HG03432 (cell line): ENCODE measurements at regions not wholly inside any gene's neighbourhood (a gene's known extent, or its start where the extent isn't known, plus 50 kb on each side); places are given as distances from the start of the nearest gene placed in this dataset.
"Not testable (repeated sequence)": the region's sequence is repeated elsewhere in the genome, so short reads cannot be mapped to it uniquely, and the experiment has no call there.

ENCODE experiments used
- ATAC-seq: cut with Tn5 transposase; IDR thresholded peaks from one replicate; pipeline ENCODE4 v1.9.1; 2021; ENCODE audit warnings: mild to moderate bottlenecking, moderate library complexity; ENCODE audit not compliant: unreplicated experiment

DNA sequence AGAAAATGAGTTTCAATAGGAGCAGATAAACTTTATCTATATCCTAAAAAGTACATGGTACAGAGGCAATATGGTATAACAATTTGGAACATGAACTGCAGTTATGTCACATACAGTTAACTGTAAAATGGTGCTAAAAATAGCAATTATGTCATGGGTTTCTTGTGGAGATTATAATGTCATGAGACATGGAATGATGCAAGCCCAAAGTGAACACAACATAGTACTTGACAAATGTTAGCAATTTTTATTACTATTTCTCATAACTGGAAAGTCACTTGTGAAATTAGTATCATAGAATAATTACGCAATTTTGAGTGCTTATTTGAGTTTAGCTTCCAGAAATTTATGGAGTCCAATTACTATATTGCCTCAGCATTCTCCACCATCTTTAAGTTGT is 1263.4 kb downstream of the DSC3 start:
- ATAC-seq: no peak

DNA sequence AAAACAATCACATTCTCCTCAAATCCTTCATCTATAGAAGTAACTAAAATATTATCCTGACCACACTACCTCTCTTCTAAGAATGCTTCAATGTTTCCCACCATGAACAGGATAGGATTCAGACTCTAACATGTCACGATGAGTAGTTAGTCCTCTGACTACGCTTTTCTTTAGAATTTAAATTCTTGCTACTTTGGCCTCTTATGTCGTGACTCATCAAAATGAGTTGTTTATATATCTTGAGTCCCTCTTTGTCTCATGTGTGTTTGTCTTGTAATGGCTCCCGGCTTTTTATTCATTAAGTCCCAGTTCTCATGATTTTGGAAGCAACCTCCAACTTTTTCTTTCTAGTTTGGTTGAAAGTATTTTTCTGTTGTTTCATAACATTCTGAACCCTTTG is 1289.2 kb downstream of the DSC3 start:
- ATAC-seq: no peak

DNA sequence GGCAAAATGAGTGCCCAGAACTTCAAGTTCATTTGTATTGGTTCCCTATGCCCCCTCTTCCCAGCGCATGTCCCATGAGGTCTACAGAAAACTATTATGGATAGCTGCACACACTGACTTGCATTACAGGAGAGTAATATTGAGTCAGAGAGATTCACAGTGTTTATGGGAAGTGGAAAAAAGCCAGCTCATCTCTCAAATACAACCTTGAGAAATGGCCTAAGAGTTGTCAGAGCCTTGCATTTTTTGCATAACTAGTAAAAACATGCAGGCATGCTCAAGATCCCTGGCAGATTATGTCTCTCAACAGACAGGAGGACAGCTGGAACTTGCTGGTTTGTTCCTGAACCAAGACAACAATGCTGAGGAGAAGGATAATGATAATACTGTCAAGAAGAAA is 1292.8 kb downstream of the DSC3 start:
- no peak for ATAC-seq

DNA sequence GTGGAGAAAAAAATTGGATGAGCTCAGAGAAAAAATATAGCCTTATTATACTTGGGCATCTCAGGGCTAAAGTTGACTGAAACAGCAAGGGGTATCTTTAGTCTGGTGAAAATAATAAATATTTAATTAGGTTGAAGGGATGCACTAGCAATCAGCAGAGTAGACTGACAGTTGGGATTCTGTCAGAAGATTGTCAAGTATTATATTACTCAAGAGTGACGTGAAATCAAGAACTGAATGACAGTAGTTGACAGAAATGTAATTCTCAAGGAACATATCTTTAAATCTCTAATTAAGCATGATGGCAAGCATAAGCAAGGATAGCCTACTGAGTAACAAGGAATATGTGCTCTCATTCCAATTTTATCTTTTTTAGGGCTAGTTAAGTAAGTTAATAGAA is 1301.1 kb downstream of the DSC3 start:
- ATAC-seq: no peak

DNA sequence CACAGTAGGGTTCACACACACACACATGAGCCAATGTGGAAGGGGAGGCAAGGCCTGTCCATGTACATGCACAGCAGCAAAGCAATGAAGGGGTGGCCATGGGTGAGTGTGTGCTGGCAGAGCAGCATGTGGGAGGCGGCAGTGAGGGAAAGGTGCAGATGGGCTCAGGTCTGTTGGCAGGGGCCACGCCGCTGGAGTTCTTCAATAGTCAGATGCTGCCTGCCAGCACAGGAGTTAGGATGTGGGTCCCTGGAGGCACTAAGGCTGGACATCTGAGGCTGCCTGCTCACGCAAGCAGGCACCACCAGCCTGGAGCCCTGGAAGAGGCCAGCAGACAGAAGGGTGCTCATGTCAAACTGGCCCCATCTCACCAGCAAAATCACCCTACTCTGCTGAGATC is 1304.9 kb downstream of the DSC3 start:
- no peak for ATAC-seq

DNA sequence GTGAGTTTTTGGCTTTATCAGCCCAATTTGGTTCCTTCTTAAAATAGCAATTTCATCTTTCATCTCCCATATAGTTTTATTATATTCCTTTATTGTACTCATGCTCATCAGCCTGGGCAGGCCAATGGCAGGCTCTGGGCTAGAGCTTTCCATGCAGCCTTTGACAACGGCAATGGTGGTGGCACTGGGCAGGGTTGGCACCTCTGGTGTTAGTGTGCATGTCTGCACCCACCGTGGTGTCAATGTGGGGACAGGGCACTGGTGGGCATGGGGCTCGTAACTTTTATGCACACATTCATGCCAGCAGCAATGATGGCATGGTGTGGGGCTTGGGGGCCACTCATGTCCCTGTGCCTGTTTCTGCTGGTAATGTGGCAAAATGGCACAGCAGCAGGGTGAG is 1305.4 kb downstream of the DSC3 start:
- ATAC-seq: no peak

DNA sequence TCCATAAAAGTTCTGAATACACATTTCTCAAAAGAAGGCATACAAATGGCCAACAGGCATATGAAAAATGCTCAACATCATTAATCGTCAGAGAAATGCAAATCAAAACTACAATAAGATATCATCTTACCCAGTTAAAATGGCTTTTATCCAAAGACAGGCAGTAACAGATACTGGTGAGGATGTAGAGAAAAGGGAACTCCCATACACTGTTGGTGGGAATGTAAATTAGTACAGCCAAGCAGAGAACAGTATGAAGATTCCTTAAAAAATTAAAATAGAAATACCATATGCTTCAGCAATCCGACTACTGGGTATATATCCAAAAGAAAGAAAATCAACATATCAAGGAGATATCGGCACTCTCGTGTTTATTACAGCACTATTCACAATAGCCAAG is 1312.5 kb downstream of the DSC3 start:
- ATAC-seq: no peak

DNA sequence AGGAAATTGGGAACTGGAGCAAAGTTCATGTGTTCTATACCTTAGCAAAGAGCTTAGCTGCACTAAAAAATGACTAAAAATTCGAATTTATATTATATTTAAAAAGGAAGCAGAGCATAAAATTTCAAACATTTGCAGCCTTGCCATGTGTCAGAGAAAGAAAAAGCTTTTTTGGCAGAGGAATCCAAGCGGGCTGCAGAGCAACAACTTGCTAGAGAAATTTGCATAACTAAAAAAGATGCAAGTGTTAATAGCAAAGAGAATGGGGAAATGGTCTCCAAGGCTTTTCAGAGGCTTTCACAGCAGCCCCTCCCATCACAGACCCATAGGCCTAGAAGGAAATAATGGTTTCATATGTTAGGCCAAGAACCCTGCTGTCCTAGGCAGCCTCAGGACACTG is 1315.9 kb downstream of the DSC3 start:
- no peak for ATAC-seq

DNA sequence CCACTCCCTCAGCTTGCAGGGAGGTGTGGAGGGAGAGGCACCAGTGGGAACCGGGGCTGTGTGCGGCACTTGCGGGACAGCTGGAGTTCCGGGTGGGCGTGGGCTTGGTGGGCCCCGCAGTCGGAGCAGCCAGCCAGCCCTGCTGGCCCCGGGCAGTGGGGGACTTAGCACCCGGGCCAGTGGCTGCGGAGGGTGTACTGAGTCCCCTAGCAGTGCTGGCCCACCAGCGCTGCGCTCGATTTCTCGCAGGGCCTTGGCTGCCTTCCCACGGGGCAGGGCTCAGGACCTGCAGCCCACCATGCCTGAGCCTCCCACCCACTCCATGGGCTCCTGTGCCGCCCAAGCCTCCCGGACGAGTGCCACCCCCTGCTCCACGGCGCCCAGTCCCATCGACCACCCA is 1319.1 kb downstream of the DSC3 start:
- not testable (repeated sequence) for ATAC-seq

DNA sequence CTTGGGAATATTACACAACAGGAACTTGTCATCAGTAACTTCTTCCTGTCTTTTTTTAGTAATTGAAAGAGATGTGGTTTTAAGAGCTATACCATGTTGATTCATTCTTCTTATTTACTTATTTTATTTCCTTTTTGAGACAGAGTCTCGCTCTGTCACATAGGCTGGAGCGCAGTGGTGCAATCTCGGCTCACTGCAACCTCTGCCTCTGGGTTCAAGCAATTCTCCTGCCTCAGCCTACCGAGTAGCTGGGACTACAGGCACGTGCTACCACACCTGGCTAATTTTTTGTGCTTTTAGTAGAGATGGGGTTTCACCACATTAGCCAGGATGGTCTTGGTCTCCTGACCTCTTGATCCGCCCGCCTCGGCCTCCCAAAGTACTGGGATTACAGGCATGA is 1326.6 kb downstream of the DSC3 start:
- ATAC-seq: not testable (repeated sequence)

DNA sequence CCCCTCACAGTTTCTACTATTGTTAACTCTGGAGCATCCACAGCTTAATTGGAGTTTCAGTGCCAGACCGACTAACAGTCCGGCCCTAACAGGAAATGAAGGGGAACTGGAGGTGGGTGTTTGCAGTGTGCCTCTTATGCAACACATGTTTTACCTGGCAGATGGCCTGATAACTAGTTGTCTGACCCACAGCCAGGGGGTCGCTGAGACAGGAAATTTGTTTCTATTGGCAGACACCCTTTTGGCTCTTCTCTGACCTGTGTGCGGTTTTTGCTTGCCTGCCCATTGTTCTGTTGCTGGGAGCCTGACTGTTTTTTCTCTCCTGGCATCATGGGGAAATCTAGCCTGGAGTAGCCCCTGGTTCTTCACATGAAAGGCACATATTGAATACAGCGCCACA is 1329.8 kb downstream of the DSC3 start:
- ATAC-seq: no peak

DNA sequence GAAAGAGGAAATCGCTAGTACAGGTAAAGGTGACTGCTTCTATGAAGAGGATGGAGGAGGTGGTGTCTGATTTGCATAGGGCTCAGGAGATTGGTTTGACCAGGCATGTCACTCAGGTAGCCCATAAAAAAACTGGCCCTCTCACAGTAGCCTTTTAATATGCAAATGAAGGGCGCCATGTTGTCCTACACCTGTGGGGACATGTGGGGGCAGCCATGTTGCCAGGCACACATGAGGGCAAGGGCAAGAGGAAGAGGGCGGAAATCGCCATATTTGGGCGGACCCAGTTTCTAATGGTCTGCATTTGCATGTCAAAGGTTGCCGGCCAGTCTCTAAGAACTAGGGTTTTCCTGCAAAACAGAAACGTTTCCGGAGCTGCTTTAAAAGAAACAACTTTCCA is 1330.6 kb downstream of the DSC3 start:
- no peak for ATAC-seq

DNA sequence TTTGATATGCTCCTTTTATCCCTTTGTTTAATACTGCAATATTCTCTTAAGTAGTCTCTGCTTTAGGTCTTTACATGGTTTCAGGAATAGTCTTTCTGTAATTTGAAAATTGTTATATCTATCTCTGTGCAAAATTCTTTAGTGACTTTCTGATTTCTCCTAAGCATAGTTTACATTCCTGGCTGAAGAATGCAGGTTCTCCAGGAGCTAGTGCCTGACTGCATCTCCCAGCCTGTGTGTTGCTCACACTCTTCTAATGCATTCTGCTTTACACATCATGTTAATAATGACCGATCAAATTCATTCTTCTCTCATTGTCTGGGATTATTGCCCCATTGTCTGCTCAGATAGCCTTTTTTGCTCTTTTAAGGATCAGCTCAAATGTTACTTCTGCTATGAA is 1349.2 kb downstream of the DSC3 start:
- no peak for ATAC-seq

DNA sequence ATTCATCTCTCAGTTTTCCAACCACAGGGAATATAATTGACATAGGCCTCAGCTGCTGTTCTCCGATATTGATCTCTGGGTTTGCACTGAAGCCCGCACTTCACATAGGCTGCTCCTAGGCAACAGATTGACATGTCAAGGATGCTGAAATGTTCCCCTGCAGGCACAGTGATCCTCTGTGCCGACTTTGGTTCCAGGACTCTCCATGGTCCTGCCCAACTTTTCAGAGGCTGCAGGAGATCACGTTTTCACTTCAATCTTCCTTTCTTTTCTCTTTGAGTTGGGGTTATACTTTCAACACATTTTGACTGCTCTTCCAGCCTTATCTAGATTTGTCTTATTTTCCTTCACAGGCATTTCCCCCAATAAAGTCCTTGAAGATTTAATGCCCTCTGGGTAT is 1361.0 kb downstream of the DSC3 start:
- no peak for ATAC-seq

DNA sequence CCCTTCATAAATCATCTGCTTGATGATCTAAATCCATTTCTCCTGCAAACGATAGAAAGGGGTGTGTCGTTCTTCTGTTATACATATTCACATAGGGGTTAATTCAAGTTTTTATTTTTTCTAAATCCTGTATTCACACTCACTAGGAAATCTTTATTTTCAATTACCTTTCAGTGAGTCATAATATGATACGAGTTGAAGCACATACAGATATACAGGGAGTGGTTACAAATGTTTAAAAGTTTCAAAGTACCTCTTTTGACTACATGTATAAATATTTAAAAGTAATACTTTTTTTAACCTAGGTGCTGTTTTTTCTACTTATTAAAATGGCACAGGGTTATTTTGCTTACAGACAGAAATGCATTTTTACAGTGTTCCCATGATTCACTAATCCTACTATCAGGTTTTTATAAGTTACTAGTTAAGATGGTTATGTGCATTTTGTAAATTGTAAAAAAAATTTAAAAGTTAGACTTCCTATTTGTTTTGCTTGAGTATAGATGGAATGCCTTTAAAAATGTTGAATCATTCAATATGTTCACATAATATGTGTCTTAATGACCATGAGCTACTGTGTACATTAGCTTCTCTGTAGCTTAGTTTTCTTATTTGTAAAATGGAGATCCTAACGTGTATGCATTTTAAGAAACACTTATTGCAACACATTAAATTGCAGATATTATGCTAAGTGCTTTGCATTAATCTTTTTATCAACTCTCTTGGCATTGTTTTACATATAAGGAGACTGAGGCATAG is 1378.1 kb downstream of the DSC3 start:
- no peak for ATAC-seq

DNA sequence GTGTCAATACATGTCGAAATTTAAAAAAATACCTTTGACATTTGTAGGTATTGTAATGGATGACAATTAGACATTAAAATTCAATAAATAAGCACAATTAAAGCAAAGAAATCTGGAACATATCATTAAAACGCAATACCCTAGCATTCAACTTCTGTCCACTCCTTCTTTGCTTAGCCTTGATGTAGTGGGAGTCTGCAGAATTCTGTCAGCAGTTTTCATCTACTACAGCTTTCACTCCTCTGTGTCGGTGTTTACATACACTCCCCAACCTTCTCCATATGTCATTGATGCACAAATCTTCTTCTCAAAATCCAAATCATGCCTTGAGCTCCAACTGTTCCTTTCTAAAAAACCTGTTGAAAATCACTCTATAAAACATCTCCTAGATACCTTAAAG is 1380.6 kb downstream of the DSC3 start:
- ATAC-seq: no peak

DNA sequence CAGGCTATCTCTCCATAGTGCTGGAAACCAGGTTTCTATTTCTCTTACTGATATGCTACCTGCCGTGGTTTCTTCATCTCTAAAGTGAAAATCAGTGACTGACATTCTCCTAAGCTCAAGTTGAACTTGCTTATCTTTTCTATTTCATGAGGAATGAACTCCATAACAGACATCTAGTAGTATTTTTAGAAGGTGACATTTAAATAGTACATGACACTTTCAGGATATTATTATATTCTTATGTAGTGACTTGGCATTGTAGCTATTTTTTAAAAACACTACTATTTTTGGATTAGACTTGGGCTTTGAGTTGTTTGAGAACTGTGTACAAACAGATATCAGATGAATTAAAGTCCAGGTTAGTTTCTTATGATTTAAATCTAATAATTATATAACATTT is 1381.8 kb downstream of the DSC3 start:
- ATAC-seq: no peak

DNA sequence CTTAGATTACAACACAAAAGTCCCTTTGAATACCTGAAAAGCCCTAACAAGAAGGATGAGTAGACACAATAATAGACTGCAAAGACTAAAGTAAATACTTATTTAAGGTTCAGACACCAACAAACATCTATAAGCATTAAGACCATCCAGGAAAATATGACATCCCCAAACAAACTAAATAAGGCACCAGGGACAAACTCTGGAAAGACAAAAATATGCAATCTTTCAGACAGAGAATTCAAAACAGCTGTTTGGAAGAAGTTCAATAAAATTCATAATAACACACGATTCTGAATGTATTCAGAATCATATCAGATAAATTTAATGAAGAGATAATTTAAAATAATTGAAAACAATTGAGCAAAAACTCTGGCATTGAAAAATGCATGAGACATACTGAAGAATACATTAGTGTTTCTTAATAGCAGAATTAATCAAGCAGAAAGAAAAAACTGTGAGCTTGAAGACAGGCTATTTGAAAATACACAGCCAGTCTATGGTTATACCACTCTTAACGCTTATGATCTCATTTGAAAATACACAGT is 1388.8 kb downstream of the DSC3 start:
- ATAC-seq: no peak

DNA sequence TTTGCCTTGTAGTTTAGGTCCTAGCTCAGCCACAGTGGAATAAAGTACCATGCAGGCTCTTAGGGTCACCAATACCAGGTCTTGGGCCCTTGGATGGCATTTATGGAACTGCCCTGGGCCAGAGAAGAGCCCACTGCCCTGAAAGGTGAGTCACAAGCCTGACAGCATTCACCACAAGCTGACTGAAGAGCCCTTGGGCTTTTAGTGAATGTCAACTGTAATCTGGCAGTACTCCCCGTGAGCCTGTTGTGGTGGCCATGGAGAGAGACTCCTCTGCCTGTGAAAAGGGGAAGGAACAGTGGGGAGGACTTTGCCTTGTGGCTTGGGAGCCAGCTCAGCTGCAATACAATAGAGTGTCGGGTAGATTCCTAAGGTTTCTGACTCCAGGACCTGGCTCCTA is 1389.7 kb downstream of the DSC3 start:
- ATAC-seq: no peak

DNA sequence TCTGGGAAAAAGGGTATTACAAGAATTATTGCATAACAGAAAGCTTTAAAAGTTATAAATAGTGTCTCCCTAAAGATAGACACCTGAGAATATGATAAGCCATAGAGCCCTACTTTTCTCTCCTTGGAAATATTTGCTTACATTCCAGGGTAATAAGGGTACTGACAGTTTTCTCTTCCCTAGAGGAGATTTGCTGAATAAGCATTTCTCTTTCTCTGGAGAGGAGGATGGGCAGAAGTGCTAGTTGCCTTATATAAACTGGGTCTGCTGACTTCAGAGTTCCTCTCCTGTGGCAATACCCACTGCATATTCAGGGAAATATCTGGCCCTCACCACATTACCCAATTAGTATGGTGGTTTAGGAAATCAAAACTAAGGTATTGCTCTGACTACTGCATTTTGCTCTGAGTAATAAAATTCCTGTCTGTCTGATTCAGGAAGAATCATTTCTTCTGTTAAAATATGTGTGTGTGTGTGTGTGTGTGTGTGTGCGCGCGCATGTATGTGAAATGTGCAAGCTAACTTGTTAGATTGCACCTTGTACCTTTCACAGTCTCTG is 1391.3 kb downstream of the DSC3 start:
- ATAC-seq: no peak

DNA sequence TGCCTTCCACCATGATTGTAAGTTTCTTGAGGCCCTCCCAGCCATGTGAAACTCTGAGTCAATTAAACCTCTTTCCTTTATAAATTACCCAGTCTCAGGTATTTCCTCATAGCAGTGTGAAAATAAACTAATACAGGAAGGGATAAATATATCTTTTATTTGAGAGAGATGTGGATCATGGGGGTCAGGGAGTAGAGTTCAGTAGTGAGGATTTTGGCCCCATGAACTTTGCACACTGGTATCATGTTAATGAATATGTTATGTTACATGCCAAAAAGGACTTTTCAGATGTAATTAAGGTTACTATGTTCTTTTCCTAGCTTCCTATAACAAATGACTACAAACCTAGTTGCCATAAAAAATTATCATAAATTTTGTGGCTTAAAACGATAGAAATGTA is 1393.7 kb downstream of the DSC3 start:
- ATAC-seq: no peak

DNA sequence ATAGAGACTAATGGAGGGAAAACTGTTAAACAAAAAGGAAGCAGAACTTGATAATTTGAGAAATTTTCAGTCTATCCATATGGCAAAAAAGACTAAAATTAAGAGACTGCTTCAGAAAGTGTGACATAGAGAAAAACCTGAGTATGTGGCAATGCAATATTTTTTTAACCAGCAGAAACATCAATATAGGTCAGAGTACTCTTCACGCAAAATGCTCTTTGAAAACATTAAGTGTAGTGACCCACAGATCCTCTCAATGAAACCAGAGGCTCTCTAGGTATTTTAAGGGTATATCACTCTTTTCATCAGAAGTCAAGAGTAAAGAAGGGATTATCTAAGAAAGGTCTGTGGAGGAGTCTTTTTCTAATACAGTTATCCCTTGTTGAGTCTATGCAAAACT is 1394.8 kb downstream of the DSC3 start:
- ATAC-seq: no peak

DNA sequence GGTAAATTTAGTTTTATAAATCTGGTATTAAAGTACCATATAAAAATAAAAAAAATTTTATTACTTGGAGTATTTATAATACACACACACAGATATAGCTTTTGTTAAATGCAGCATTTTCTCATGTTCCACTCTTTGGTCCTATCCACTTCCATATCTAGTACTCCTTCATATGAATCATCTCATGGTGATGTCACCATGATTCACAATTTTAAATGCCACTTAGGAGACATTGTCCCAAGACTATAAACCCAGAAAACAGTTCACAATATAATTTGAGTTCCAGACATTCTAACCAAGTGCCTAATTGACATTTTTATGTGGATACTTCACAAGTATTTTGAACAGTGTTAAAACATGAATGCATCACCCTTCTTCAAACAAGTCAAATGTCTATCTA is 1398.3 kb downstream of the DSC3 start:
- ATAC-seq: no peak
